ENCODE measurements at regions not wholly inside any gene's neighbourhood (a gene's known extent, or its start where the extent isn't known, plus 50 kb on each side); places are given as distances from the start of the nearest gene placed in this dataset.
"Not testable (repeated sequence)": the region's sequence is repeated elsewhere in the genome, so short reads cannot be mapped to it uniquely, and the experiment has no call there.

DNA sequence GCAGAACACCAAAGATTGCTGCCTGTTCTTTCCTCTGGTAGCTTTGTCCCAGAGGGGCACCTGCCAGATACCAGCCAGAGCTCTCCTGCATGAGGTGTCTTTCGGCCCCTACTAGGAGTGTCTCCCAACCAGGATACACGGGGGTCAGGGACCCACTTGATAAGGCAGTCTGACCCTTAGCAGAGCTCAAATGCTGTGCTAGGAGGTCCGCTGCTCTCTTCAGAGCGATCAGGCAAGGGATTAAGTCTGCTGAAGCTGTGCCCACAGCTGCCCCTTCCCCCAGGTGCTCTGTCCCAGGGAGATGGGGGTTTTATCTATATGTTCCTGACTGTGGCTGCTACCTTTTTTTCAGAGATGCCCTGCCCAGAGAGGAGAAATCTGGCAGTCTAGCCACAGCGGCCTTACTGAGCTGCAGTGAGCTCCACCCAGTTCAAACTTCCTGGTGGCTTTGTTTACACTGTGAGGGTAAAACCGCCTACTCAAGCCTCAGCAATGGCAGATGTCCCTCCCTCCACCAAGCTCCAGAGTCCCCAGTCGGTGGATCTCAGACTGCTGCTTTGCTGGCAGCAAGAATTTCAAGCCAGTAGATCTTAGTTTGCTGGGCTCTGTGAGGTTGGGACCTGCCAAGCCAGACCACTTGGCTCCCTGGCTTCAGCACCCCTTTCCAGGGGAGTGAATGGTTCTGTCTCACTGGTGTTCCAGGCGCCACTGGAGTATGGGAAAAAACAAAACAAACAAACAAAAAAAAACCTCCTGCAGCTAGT is 52.0 kb upstream of the TMTC2 start:
- not testable (repeated sequence) for DNase-seq

DNA sequence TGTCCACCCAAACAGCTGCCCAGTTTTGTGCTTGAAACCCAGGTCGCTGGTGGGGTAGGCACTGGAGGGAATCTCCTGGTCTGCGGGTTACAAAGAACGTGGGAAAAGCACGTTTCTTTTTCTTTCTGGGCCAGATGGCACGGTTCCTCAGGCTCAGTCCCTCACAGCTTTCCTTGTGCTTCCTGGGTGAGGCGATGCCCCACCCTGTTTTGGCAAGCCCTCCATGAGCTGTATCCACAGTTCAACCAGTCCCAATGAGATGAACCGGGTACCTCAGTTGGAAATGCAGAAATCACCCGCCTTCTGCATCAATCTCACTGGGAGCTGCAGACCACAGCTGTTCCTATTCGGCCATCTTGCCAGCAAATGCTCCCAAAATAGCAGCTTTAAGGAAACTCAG is 51.4 kb upstream of the TMTC2 start:
- DNase-seq: no peak
